HG03469 (cell line): ENCODE measurements at regions not wholly inside any gene's neighbourhood (a gene's known extent, or its start where the extent isn't known, plus 50 kb on each side); places are given as distances from the start of the nearest gene placed in this dataset.
"Not testable (repeated sequence)": the region's sequence is repeated elsewhere in the genome, so short reads cannot be mapped to it uniquely, and the experiment has no call there.

Experiments
- ATAC-seq: cut with Tn5 transposase; IDR thresholded peaks from one replicate; pipeline ENCODE4 v1.9.1; 2021; ENCODE audit warnings: mild to moderate bottlenecking, moderate library complexity, moderate number of reproducible peaks; ENCODE audit not compliant: unreplicated experiment

GRCh38 chr12:84413656-84414055 lies 498.9 kb downstream of the SLC6A15 start:
- no peak for ATAC-seq

GRCh38 chr12:84412226-84412625 lies 500.4 kb downstream of the SLC6A15 start:
- ATAC-seq, result no peak

DNA sequence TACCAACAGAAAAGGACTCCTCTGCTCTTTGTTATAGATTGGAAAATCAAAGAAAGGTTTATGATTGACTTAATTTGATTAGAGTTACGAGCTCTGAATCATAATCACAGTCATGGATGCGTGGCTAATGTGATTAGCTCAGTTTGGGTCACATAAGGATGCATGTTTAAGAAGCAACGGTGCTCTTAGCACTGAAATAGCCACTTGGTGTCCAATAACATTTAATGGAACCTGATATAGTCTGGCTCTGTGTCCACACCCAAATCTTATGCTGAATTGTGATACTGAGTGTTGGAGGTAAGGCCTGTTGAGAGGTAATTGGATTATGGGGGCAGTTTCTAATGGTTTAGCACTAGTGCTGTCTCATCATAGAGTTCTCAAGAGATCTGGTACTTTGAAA lies 501.6 kb downstream of the SLC6A15 start:
- no peak for ATAC-seq

DNA sequence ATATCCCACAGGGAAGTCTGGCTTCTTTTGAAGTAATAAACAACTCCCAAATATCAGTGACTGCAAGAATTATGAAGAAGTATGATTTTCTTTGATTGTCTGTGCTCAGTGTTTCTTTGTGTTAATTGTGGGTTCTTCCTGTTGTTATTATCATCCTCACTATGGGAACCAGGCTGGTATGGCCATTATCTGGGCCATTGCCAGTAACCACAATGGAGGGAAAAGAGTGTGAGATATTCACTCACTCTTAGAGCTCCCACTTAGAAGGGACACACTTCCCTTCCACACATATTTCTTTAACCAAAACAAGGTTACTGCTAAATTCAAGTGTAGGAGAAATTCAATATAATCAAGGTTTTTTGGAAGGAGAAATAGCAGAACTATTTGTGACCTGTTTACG lies 503.7 kb downstream of the SLC6A15 start:
- no peak for ATAC-seq

GRCh38 chr12:84406720-84407119 lies 505.9 kb downstream of the SLC6A15 start:
- not testable (repeated sequence) for ATAC-seq

DNA sequence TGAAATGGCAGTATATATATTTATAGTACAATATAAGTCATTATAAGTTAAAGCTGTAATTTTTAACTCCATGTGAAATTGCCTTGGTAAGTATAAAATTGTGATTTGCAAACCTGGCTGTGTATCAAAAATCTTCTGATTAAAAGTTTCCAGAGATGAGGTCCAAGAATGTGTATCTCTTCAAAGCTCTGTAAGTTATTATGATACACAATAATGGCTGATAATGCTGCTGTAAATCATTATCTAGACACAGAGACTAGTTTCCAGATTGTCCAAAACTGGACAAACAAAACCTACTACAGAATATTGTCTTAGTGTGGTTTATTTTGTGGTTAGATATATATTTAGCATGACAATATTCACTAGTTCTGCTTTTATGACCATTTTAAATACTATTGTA lies 514.8 kb downstream of the SLC6A15 start:
- no peak for ATAC-seq

- ATAC-seq, result no peak
Observed at GRCh38 chr12:84397263-84397662, 515.3 kb downstream of the SLC6A15 start.

- not testable (repeated sequence) for ATAC-seq
Observed at GRCh38 chr12:84391176-84391575, 521.4 kb downstream of the SLC6A15 start.

- ATAC-seq, result no peak
Observed at GRCh38 chr12:84384384-84384783, 528.2 kb downstream of the SLC6A15 start.

- ATAC-seq, result not testable (repeated sequence)
Observed at GRCh38 chr12:84382486-84382885, 530.1 kb downstream of the SLC6A15 start.

- no peak for ATAC-seq
Observed at GRCh38 chr12:84376320-84376719, 536.3 kb downstream of the SLC6A15 start.

DNA sequence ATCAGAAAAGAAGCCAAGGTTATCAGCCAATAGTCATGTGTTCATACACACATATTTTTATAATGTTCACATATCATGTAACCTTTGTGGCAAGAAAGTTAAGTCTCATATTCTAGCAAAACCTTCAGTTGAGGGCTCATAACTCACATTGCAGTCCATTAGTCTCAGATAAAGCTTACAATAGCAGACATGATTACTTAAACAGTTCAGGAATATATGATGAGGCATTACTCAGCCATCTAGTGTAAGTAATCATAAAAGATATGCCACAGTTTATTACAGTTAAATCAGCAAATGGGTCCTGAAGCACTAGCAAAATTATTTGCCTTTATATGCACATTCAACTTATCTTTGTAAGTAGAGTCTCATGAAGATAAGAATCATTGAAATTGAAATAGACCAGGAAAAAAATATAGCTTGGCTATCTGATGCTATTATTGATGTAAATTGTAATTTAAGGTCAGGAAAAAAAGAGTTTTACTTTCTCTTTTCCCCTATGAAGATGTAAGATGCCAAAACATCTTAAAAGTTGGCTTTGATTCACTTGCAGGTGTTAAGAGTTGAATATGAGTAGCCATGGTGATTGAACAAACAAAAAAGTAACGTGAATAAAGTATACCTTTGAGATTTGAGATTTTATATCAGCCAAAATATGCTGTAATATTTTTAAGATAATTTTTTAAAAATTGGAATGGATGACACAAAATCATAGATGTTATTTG lies 537.0 kb downstream of the SLC6A15 start:
- no peak for ATAC-seq

- ATAC-seq, result no peak
Observed at GRCh38 chr12:84362552-84362897, 550.1 kb downstream of the SLC6A15 start.

- no peak for ATAC-seq
Observed at GRCh38 chr12:84361651-84362551, 550.7 kb downstream of the SLC6A15 start.

DNA sequence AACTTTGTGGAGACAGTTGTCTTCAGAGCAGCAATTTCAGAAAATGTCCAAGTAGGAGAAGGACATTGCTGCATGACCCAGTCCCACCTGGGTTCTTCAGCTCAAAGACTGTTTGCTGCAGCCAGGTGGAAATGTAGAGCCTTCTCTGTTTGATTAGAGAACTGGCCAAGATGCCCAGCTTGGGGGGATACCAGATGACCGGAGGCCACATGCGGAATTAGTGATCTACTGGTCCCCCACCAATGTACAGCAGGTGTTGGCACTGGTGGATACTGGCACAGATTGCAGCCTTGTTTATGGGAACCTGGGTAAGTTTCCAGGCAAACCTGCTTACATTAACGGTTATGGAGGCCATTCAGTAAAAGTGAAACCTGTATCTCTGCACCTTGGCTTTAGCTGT lies 555.3 kb downstream of the SLC6A15 start:
- no peak for ATAC-seq

- no peak for ATAC-seq
Observed at GRCh38 chr12:84356224-84356623, 556.4 kb downstream of the SLC6A15 start.

- no peak for ATAC-seq
Observed at GRCh38 chr12:84355561-84355960, 557.0 kb downstream of the SLC6A15 start.

GRCh38 chr12:84348582-84348981 lies 564.0 kb downstream of the SLC6A15 start:
- no peak for ATAC-seq

GRCh38 chr12:84341467-84342193 lies 571.0 kb downstream of the SLC6A15 start:
- ATAC-seq, result no peak

GRCh38 chr12:84336231-84336630 lies 576.4 kb downstream of the SLC6A15 start:
- no peak for ATAC-seq

GRCh38 chr12:84329938-84330337 lies 582.7 kb downstream of the SLC6A15 start:
- no peak for ATAC-seq
